ENCODE measurements at regions not wholly inside any gene's neighbourhood (a gene's known extent, or its start where the extent isn't known, plus 50 kb on each side); places are given as distances from the start of the nearest gene placed in this dataset.

DNA sequence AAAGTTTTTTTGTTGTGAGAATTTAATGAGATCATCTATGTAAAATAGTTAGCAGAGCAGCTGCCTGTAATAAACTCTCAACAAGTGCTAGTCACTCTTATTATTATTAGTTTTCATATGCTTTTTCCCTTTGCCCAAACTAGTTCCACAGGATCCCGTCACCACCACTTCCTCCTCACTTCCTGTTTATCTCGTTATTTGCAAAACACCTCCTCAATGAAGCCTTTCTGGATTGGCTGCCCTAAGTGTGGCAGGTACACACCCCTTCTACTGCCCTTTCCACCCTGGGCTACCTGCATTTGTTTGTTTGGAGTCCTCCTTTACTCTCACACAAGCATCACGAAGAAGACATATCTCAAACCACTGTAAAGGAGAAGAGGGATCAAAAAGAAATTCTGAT, 54.4 kb upstream of the KLF3 start:
- no peak for DNase-seq

DNA sequence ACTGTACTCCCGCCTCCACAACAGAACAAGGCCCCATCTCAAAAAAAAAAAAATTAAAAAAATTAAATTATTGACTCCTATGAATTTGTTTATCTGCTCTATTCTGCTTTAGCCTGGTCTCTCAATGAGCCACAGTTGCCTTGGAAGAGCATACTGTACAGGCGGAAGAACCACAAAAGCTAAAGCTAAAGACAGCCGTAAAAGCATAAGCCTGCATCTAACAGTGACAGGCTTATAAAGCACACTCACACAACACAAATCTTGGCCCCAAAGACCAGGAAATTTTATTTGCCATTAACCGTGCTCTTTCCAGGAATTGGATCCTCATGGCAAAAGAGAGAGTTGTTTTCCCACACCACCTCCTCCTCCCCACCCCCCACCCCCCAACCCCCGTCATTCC, 53.5 kb upstream of the KLF3 start:
- no peak for DNase-seq

DNA sequence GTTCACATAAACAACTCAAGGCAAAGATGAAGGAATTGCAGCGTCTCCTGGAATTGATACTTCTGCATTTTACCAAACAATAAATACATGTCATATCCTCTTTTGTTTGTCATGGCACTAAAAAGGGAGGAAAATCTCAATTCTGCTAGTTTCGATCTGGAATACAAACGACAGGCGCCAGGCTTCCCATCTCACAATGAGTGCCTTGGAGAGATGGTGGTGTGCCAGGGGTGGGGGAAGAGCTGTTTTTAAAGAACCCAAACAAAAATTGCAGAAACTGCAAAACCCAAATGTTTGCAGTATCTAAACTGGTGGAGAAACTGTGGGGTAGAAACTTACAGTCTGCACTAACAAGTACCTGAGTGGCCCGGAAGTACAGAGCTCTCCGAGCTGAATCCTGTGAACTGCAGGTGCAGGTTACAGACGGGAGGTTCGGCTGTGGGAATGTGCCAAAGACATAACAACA, 53.0 kb upstream of the KLF3 start:
- DNase-seq: no peak

DNA sequence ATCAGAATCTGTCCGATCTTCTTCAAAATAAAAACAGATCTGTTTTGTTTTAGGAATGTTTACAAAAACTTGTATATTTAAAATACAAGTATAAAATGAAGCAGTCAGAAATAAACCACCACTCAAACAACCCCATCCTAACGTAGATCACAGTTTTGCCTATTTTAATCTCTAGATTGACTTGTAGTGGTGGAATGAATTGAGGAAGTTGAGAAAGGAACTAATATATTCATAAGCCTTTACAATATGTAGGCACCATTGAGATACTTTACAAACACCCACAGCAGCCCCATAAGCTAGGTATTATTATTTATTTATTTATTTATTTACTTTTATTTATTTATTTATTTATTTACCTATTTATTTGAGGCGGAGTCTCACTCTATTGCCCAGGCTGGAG, 52.3 kb upstream of the KLF3 start:
- no peak for DNase-seq

DNA sequence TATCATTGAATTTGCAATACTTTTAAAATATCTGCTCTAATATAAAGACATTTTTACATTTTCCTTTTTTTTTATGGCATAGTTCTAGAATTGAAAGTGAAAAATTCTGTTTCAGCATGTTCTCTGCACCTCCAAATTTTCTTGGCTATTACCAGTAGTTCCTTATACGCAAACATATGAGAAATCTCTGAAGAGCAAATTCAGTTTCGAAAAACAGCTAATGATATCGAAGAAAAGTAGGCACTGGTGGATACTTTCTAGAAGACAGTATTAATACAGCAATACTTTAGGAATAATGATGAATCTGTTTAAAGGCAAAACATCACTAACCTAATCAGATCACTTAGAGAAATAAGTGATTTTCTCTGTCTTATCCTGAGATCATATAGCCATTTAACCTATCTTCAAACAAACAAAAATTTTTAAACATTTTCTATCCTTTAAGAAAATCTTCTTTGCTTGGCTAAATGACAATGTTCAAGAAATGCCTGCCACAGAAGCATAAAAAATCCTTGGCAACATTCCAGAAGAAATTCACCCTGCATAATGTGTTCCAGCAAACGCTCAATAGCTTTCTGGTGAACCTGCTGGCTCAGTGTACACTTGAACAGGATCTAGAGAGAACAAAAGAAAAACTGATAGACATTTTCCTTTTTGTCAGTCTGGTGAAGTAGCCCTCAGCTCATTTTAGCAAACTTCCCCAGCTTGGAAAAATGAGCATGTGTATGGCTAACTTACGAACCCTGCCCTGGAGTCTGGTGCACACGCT, 51.2 kb upstream of the KLF3 start:
- no peak for DNase-seq
